Stomach (tissue), 8 donors: ENCODE measurements at regions not wholly inside any gene's neighbourhood (a gene's known extent, or its start where the extent isn't known, plus 50 kb on each side); places are given as distances from the start of the nearest gene placed in this dataset.

Source experiments
- DNase-seq, 2 donors: peaks; one replicate each; pipeline versions ENCODE4 v3.0.0 to v3.0.0-alpha.2; 2013 to 2019
- H3K27ac ChIP-seq, 5 donors: fragments of 200-600 bp in 4 of 5; sonication (generic) in 4 of 5; one replicate each; pipeline ENCODE4 v1.5.1; 2013 to 2019; ENCODE audit warnings: mild to moderate bottlenecking in 1 of 5, moderate library complexity in 1 of 5
- H3K27me3 ChIP-seq, 3 donors: fragments of 200-600 bp; sonication (generic); one replicate each; pipeline ENCODE4 v1.5.1; 2017 to 2019; ENCODE audit warnings: mixed run types in 1 of 3
- H3K36me3 ChIP-seq, 4 donors: fragments of 200-600 bp; sonication (generic); 1 replicate in 3 of 4; 2 replicates in 1 of 4; pipeline ENCODE4 v1.5.1; 2016 to 2019
- H3K4me1 ChIP-seq, 4 donors: fragments of 200-600 bp; sonication (generic); one replicate each; pipeline ENCODE4 v1.5.1; 2016 to 2019
- H3K4me3 ChIP-seq, 4 donors: fragments of 200-600 bp; sonication (generic) in 3 of 4; one replicate each; pipeline ENCODE4 v1.5.1; 2016 to 2019; ENCODE audit warnings: mild to moderate bottlenecking in 1 of 4
- H3K9me3 ChIP-seq, 4 donors: fragments of 200-600 bp; sonication (generic); one replicate each; pipeline ENCODE4 v1.5.1; 2016 to 2019
- CTCF ChIP-seq, 7 experiments: fragments of 450-650 bp in 4 of 7; fragments of 200-600 bp in 3 of 7; sonication (generic) in 3 of 7; IDR thresholded peaks; one replicate each; pipeline ENCODE4 v1.5.1; 2016 to 2019; ENCODE audit warnings: antibody characterized with exemption in 7 of 7, control low read depth in 2 of 7, mild to moderate bottlenecking in 1 of 7
- EP300 ChIP-seq: sonication (generic); formaldehyde crosslinking; IDR thresholded peaks from one replicate; pipeline ENCODE4 v1.6.1; 2017; ENCODE audit warnings: antibody characterized with exemption
- POLR2A ChIP-seq, 4 donors: fragments of 450-650 bp; IDR thresholded peaks; one replicate each; pipeline ENCODE4 v1.6.1; 2016; ENCODE audit warnings: antibody characterized with exemption in 4 of 4, control low read depth in 2 of 4, mild to moderate bottlenecking in 1 of 4, moderate library complexity in 1 of 4
- POLR2AphosphoS5 ChIP-seq, 3 donors: sonication (generic); formaldehyde crosslinking; IDR thresholded peaks; one replicate each; pipeline ENCODE4 v1.6.1; 2016; ENCODE audit warnings: antibody characterized with exemption in 3 of 3
- WGBS, 5 donors: extraction: QIAGEN DNeasy Blood & Tissue Kit in 3 of 5; methylation state at CpG; one replicate each; pipeline versions ENCODE4 v1.1.5 to v1.1.7; 2013 to 2018; 5-methylcytosine and 5-hydroxymethylcytosine counted together
- intact Hi-C: fragments of 100-400 bp; cut with DNase I; formaldehyde crosslinking; loops from one replicate; pipeline ENCODE4 v1.15.1; 2023; ENCODE audit warnings: low total_unique reads
- donor health status: healthy with polysubstance abuse.
- donor health status: Bipolar disorder and iron deficiency.
- donor health status: healthy.

GRCh38 chrX:69216446-69216845, 51.2 kb upstream of the PJA1 start:
- intact Hi-C loops, result no loop called here
- DNase-seq, result no peak
- 17 to 43% (median 20%) methylated on average over 1 of the region's 1 CpG for WGBS, 5 donors

GRCh38 chrX:69215161-69215875, 50.1 kb upstream of the PJA1 start:
- DNase-seq, result no peak
- Histone ChIP-seq H3K9me3 (no peaks in the 10 kb centered on the region), H3K27me3 (peaks cover 0 to 15% (median 0%) of the 10 kb centered on the region in 3 donors), H3K36me3 (no peaks in the 10 kb centered on the region), H3K4me1 (no peaks in the 10 kb centered on the region), H3K4me3 (no peak overlapping the region), H3K27ac (no peak overlapping the region)
- intact Hi-C loops, result no loop called here
- WGBS, 5 donors, result 70 to 81% (median 76%) methylated on average over 12 to 17 of the region's 17 CpGs
- no peak for TF ChIP-seq POLR2AphosphoS5 (IDR thresholded peaks at IDR 0.05)
- TF ChIP-seq EP300, result no peak
- TF ChIP-seq CTCF (IDR thresholded peaks at IDR 0.05), result no peak
- TF ChIP-seq POLR2A (IDR thresholded peaks at IDR 0.05), result no peak

More at GRCh38 chrX:69216446-69216845, 51.2 kb upstream of the PJA1 start:
- Histone ChIP-seq H3K4me1 (peaks cover 0 to 2% (median 0%) of the 10 kb centered on the region in 4 donors), H3K9me3 (no peaks in the 10 kb centered on the region), H3K27ac (no peak overlapping the region), H3K36me3 (no peaks in the 10 kb centered on the region), H3K27me3 (peaks cover 0 to 15% (median 0%) of the 10 kb centered on the region in 3 donors), H3K4me3 (no peak overlapping the region)
- no peak for TF ChIP-seq POLR2A (IDR thresholded peaks at IDR 0.05)
- TF ChIP-seq POLR2AphosphoS5 (IDR thresholded peaks at IDR 0.05), result no peak
- no peak for TF ChIP-seq CTCF (IDR thresholded peaks at IDR 0.05)
- no peak for TF ChIP-seq EP300
